GM19025 (cell line): ENCODE measurements at regions not wholly inside any gene's neighbourhood (a gene's known extent, or its start where the extent isn't known, plus 50 kb on each side); places are given as distances from the start of the nearest gene placed in this dataset.
A peak's percentile ranks its signal among the peaks of the same experiment; 100 is the strongest.

Experiments used
- ATAC-seq: cut with Tn5 transposase; IDR thresholded peaks from one replicate; pipeline ENCODE4 v1.9.1; 2021; ENCODE audit warnings: mild to moderate bottlenecking, low read depth, moderate library complexity; ENCODE audit not compliant: unreplicated experiment

DNA sequence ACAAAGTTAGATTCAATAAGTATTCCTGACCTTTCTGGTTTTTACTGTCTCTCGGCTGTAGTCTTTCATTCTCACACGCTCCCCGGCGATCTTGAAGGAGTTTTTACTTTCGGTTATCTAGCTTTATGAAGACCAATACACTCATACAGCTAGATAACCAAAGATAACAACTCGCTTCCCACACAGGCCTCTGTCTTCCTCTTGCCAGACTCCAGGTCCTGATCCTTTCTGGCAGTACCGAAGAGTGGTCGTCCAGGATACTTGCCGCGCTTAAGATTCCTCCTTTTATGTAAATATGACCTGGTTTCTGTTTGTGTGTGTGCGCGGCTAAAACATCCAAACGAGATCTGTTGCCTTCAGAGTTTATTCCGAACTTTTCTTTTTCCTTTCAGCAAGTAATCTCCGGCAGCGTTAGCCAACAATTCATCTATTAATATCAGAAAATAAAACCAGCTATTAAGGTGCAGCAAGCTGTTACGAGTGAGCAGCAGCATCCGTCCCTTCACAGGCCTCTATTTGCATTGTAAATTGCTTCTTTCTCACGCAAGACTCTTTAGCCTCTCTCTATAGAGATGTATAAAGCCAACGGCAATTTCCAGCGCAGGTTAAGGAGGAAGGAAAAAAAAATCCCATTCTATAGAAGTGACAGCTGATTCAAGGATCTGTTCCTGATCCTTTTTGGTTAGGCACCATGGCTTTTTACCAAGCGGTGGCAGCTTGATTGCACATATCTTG, 216.1 kb downstream of the MEF2C start:
- peak; percentile 63 for ATAC-seq

DNA sequence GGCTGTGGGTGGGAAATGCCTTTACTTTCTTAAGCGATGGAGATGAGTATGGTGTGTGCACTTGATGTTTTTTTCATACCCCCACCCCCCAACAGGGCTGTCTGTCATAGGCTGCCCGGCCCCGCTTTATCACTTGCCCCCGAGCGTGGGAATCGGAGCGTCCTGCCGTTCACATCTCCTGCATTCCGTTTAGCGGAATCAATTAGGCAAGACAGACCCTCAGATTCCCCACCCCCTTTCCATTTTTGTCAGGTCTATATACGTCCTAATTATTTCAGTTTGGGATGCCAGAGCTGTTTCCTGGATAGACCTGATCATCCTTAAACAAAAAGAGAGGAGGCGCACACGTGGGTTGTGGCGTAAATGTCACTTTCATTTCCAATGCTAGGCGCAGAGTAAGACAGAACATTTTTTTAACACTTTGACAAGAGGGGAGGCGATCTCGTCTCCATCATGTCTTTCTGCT, 217.2 kb downstream of the MEF2C start:
- no peak for ATAC-seq

DNA sequence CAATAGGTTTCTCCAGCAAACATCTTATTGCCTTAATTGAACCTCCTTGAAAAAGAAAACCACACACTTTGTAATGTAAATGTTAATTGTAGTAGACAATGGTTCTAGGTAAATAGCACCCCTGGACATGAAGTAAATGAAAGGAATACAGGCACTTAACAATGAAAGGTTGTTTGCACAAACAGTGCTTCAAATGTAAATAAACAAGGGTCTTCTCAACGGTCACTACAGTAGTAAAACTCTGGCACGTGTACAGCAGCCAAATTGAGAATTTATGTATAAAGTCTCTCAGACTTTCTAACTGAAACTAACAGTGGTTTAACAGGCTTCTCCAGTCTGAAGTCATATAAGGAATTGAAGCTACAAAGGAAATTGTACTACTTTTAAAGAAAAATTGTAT, 218.3 kb downstream of the MEF2C start:
- no peak for ATAC-seq

GRCh38 chr5:88663793-88664216, 219.2 kb downstream of the MEF2C start:
- no peak for ATAC-seq

- ATAC-seq = no peak
These were observed 220.1 kb downstream of the MEF2C start for GRCh38 chr5:88662846-88663245.

DNA sequence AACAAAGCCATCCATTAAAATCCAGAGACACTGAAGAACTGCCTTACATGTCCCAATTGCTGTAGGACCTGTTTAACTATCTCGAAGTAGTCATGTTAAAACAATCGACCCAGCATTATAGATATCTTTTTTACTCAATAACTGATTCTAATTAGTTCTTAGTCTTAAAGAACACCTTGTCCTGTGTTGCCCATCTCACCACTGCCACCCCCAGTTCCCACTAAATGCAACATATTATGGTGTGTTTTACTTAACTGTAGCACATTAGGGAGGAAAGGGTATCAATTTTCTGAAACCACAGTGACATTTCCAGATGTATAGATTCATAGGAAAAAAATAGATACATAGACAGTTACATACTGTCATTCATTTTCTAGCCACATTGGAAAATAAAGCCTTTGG, 221.2 kb downstream of the MEF2C start:
- ATAC-seq = no peak

- ATAC-seq = peak; percentile 73
These were observed 221.8 kb downstream of the MEF2C start for GRCh38 chr5:88660947-88661805.

DNA sequence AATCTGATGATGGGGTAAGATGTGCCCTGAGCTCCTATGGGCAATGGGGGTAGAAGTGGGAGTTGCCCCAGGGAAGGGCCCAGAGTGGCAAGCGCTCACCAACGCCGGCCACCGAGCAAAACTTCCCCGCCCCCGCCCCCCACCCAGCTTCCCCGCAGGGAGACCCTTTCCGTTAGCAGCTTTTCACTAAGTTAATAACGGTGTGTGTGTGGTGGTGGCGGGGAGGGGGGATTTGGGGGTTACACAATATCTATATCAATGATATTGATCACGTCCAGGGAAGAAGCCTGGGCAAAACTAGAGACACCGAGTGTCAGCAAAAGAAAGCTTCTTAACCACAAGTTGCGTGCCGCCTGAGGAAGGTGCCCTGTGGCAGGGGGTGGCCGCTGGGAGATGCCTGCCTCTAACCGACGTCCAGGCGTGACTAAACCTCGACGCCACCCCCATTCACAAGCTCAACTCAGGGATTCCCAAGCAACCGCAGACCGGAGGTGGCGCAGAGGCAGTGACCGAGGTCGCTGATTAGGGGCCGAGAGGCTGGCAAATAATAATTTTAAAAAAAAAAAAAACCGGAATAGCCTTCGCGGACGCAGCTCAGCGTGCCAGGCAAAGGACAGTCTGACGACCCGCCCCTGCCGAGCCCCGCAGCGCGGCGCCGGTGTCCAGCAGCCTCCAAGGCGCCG, 222.6 kb downstream of the MEF2C start:
- ATAC-seq = peak; percentile 35

GRCh38 chr5:88659529-88660263, 223.3 kb downstream of the MEF2C start:
- ATAC-seq = peak; percentile 26

DNA sequence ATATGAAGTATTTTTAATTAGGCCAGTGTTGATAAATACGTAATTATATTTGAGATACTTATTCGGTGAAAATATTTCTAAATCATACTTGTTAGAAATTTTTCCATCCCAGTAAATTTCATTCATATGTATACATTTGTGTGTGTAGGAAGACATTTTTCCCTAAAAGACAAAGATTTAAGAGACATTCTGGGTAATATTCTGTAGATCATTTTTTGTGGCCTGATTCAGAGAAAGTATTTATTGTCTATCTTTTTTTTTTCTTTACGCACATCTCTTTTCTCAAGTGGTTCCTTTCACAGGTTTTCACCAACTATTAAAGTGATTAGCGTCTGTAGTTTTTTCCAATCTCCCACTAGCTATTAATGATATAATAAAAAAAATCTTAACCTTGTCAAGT, 224.1 kb downstream of the MEF2C start:
- ATAC-seq = no peak

DNA sequence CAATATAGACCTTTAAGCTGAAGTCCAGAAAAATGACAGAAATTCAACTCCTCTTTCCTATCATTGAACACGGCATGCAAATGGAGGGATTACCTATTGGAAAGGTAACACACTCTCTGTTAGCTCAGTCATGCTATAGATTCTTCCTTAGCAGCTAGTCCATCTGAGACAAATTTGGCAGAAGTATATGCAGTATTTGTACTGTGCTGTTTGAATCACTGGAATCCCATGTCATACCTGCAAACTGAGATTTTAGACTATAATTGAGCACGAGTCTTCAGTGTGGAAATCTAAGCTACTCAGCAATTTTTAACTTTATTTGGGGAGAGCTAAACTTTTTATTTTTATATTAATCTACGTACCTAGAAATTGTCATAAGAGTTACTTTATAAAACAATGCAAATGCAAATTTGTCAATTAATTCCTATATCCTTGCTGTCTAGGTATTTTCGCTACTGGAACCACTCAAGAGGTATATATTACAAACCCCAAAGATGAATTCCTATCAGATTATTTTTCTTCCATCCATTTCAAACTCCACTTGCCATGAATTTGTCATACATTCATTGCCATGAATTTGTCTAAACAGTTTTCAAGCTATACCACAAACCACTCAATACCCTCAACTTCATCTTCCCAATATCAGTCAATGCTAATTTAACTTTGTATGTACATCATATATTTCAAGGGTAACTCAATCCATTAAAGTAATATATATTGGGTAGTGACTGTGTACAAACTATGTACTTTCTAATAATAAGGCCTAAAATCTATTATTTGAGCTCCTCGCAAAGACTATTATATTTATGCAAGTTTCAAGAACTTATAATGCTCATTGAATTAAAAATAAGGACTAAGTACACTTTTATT, 224.8 kb downstream of the MEF2C start:
- no peak for ATAC-seq

DNA sequence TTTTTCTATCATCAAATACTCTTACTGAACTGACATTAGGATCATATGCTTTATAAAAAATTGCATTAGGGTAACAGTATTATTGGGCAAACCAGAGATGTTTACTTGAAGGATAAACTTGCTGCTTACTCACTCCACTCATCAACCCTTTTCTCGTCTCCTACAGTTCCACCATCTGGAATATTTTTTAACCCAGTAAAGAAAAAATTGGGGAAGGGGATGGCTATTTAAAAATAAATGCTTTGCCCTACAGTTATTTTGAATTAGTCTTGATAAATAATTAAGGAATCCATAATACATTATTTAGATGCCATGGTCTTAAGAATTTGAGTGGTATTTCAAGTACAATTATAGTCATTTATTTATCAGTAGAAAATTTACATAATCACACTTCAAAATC, 225.8 kb downstream of the MEF2C start:
- no peak for ATAC-seq

DNA sequence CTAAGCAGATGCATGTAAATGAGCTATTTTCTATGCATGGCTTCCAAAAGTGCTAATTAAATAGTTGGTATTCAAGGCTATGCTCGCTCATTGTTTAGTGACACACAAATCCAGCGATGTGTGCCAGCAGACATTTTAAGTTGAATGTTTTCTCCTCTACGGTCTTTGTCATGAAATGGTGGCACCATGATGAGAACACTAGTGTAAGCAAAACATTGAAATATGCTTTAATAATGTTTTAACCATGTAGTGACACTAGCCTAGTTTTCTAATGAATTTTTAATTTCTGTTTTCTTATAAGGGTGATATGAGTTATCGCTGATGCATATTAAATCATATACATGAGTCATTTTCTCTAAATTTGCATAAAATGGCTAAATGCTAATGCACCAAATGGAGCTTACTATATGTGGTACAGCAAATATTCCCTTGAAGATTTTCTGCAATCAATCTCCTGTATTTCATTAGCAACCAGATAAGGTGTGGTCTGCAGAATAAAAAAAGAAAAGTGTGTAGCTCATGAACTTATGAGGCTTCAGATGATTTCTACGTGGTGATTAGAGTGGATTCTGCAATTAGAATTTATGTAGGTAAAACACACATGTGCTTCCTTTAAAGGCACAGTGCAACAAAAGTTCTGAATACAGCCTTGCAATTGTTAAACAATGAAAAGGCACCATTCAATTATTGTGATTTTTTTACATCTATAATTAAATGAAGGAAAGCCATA, 226.6 kb downstream of the MEF2C start:
- ATAC-seq = no peak

- no peak for ATAC-seq
These were observed 229.5 kb downstream of the MEF2C start for GRCh38 chr5:88653471-88653870.

GRCh38 chr5:88647901-88648300, 235.1 kb downstream of the MEF2C start:
- no peak for ATAC-seq

GRCh38 chr5:88646866-88647265, 236.1 kb downstream of the MEF2C start:
- no peak for ATAC-seq

- no peak for ATAC-seq
These were observed 238.3 kb downstream of the MEF2C start for GRCh38 chr5:88644676-88645075.

- no peak for ATAC-seq
These were observed 239.7 kb downstream of the MEF2C start for GRCh38 chr5:88643315-88643714.

DNA sequence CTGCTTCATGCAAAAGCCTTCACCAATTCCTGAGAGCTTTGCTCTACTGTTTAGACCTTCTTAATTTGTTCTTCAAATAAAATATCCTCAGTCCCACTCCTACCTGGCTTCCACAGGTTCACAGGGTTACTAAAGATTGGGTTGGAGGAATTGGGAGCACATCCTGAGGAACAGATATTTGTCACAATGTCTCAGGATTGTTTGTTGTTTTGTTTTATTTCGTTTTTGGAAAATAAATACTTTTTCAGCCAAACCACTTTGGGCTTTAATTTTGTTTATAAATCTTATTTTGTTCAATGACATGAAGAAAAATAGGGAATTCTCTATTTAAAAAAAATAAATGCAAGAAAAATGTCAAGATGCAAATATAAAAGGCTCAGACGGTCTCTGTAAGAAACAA, 249.0 kb downstream of the MEF2C start:
- ATAC-seq = no peak
